ENCODE measurements at regions not wholly inside any gene's neighbourhood (a gene's known extent, or its start where the extent isn't known, plus 50 kb on each side); places are given as distances from the start of the nearest gene placed in this dataset.

- no peak overlapping the region for H3K4me3 ChIP-seq (replicated peaks; ENCODE audit: low read depth, low read length)
- no peak for DNase-seq (ENCODE audit: extremely low read depth, low read depth)
- no peak for TF ChIP-seq CTCF (IDR thresholded peaks at IDR 0.05; ENCODE audit: low read depth, low read length, missing control alignments)
These were observed 580.1 kb upstream of the SALL1 start for GRCh38 chr16:51731160-51731559.

GRCh38 chr16:51723036-51723724, 572.1 kb upstream of the SALL1 start:
- TF ChIP-seq CTCF (IDR thresholded peaks at IDR 0.05; ENCODE audit: low read depth, low read length, missing control alignments) = no peak
- no peak overlapping the region for H3K4me3 ChIP-seq (replicated peaks; ENCODE audit: low read depth, low read length)
- no peak for DNase-seq (ENCODE audit: extremely low read depth, low read depth)

- TF ChIP-seq CTCF (IDR thresholded peaks at IDR 0.05; ENCODE audit: low read depth, low read length, missing control alignments) = no peak
- DNase-seq (ENCODE audit: extremely low read depth, low read depth) = no peak
- H3K4me3 ChIP-seq (replicated peaks; ENCODE audit: low read depth, low read length) = no peak overlapping the region
These were observed 571.4 kb upstream of the SALL1 start for GRCh38 chr16:51722467-51722866.

- H3K4me3 ChIP-seq (replicated peaks; ENCODE audit: low read depth, low read length) = no peak overlapping the region
- no peak for TF ChIP-seq CTCF (IDR thresholded peaks at IDR 0.05; ENCODE audit: low read depth, low read length, missing control alignments)
- DNase-seq (ENCODE audit: extremely low read depth, low read depth) = no peak
These were observed 568.3 kb upstream of the SALL1 start for GRCh38 chr16:51719376-51719775.

- H3K4me3 ChIP-seq (replicated peaks; ENCODE audit: low read depth, low read length) = no peak overlapping the region
- TF ChIP-seq CTCF (IDR thresholded peaks at IDR 0.05; ENCODE audit: low read depth, low read length, missing control alignments) = no peak
- DNase-seq (ENCODE audit: extremely low read depth, low read depth) = no peak
These were observed 565.1 kb upstream of the SALL1 start for GRCh38 chr16:51716195-51716594.

GRCh38 chr16:51713502-51713901, 562.4 kb upstream of the SALL1 start:
- no peak for DNase-seq (ENCODE audit: extremely low read depth, low read depth)
- TF ChIP-seq CTCF (IDR thresholded peaks at IDR 0.05; ENCODE audit: low read depth, low read length, missing control alignments) = no peak
- no peak overlapping the region for H3K4me3 ChIP-seq (replicated peaks; ENCODE audit: low read depth, low read length)

All from HFF-Myc (cell line).